Osteoblast (primary cell): ENCODE measurements at regions not wholly inside any gene's neighbourhood (a gene's known extent, or its start where the extent isn't known, plus 50 kb on each side); places are given as distances from the start of the nearest gene placed in this dataset.

Experiments
- DNase-seq: peaks from one replicate; pipeline ENCODE4 v3.0.0; 2011; ENCODE audit warnings: low spot score, mixed read lengths; ENCODE audit not compliant: insufficient read length; ENCODE audit errors: missing footprints
- H2AFZ ChIP-seq: 2 replicates; pipeline ENCODE4 v1.6.0; 2011; ENCODE audit warnings: mild to moderate bottlenecking, low read length
- H3K27ac ChIP-seq: 2 replicates; pipeline ENCODE4 v1.5.1; 2011; ENCODE audit warnings: mild to moderate bottlenecking, low read depth, low read length, moderate library complexity
- H3K27me3 ChIP-seq: 2 replicates; pipeline ENCODE4 v1.6.0; 2012; ENCODE audit warnings: mild to moderate bottlenecking, control low read depth, inconsistent platforms, low read length, moderate library complexity; ENCODE audit not compliant: insufficient read depth
- H3K36me3 ChIP-seq: 2 replicates; pipeline ENCODE4 v1.5.1; 2011; ENCODE audit warnings: mild to moderate bottlenecking, low read length, control low read depth, moderate library complexity; ENCODE audit not compliant: insufficient read depth
- H3K4me1 ChIP-seq: 2 replicates; pipeline ENCODE4 v1.5.1; 2011; ENCODE audit warnings: mild to moderate bottlenecking, low read length, control low read depth, moderate library complexity; ENCODE audit not compliant: insufficient read depth
- H3K4me2 ChIP-seq: 2 replicates; pipeline ENCODE4 v1.6.0; 2011; ENCODE audit warnings: mild to moderate bottlenecking, low read length; ENCODE audit not compliant: insufficient read depth
- H3K4me3 ChIP-seq: fragments of 200-600 bp; sonication (generic); 3 replicates; pipeline ENCODE4 v1.5.1; 2012; ENCODE audit warnings: mild to moderate bottlenecking, low read length, inconsistent platforms; ENCODE audit not compliant: insufficient read depth
- H3K79me2 ChIP-seq: 2 replicates; pipeline ENCODE4 v1.6.0; 2012; ENCODE audit warnings: mild to moderate bottlenecking, low read length, control low read depth, inconsistent platforms; ENCODE audit not compliant: insufficient read depth
- H3K9me3 ChIP-seq: 2 replicates; pipeline ENCODE4 v1.5.1; 2011; ENCODE audit warnings: low read depth, low read length, control low read depth
- H4K20me1 ChIP-seq: 2 replicates; pipeline ENCODE4 v1.6.0; 2012; ENCODE audit warnings: mild to moderate bottlenecking, low read length, control low read depth; ENCODE audit not compliant: insufficient read depth
- CTCF ChIP-seq: IDR thresholded peaks from 2 replicates; pipeline ENCODE4 v1.5.1; 2011; ENCODE audit warnings: mild to moderate bottlenecking, low read depth, low read length, moderate library complexity; ENCODE audit errors: extremely low read depth

GRCh38 chr4:23707652-23708026 is 182.2 kb downstream of the PPARGC1A start:
- Histone ChIP-seq H2AFZ (no peak overlapping the region), H4K20me1 (no peaks in the 10 kb centered on the region), H3K27me3 (no peaks in the 10 kb centered on the region), H3K36me3 (no peaks in the 10 kb centered on the region), H3K4me3 (no peak overlapping the region), H3K4me1 (no peaks in the 10 kb centered on the region), H3K27ac (no peak overlapping the region), H3K9me3 (no peaks in the 10 kb centered on the region), H3K79me2 (no peaks in the 10 kb centered on the region), H3K4me2 (no peak overlapping the region)
- DNase-seq, result peak; percentile 50
- no peak for TF ChIP-seq CTCF

- Histone ChIP-seq H3K79me2 (no peaks in the 10 kb centered on the region), H4K20me1 (no peaks in the 10 kb centered on the region), H3K4me2 (no peak overlapping the region), H3K4me1 (no peaks in the 10 kb centered on the region), H3K27ac (no peak overlapping the region), H3K4me3 (no peak overlapping the region), H3K27me3 (no peaks in the 10 kb centered on the region), H2AFZ (no peak overlapping the region), H3K36me3 (no peaks in the 10 kb centered on the region), H3K9me3 (no peaks in the 10 kb centered on the region)
- no peak for TF ChIP-seq CTCF
- no peak for DNase-seq
Measured at GRCh38 chr4:23706972-23707651, 182.7 kb downstream of the PPARGC1A start.

- no peaks in the 10 kb centered on the region for H3K36me3 ChIP-seq
- no peaks in the 10 kb centered on the region for H3K79me2 ChIP-seq
- no peak for DNase-seq
- no peaks in the 10 kb centered on the region for H3K27me3 ChIP-seq
- H4K20me1 ChIP-seq, result no peaks in the 10 kb centered on the region
- no peak overlapping the region for H3K27ac ChIP-seq
- TF ChIP-seq CTCF, result no peak
- H2AFZ ChIP-seq, result no peak overlapping the region
- no peak overlapping the region for H3K4me3 ChIP-seq
- no peaks in the 10 kb centered on the region for H3K4me1 ChIP-seq
- no peaks in the 10 kb centered on the region for H3K9me3 ChIP-seq
- H3K4me2 ChIP-seq, result no peak overlapping the region
Measured at GRCh38 chr4:23700197-23700596, 189.7 kb downstream of the PPARGC1A start.

GRCh38 chr4:23697722-23698121 is 192.1 kb downstream of the PPARGC1A start:
- H3K9me3 ChIP-seq, result no peaks in the 10 kb centered on the region
- H2AFZ ChIP-seq, result no peak overlapping the region
- no peak overlapping the region for H3K4me3 ChIP-seq
- TF ChIP-seq CTCF, result no peak
- H4K20me1 ChIP-seq, result no peaks in the 10 kb centered on the region
- no peaks in the 10 kb centered on the region for H3K79me2 ChIP-seq
- DNase-seq, result no peak
- H3K36me3 ChIP-seq, result no peaks in the 10 kb centered on the region
- no peak overlapping the region for H3K4me2 ChIP-seq
- H3K4me1 ChIP-seq, result no peaks in the 10 kb centered on the region
- no peaks in the 10 kb centered on the region for H3K27me3 ChIP-seq
- no peak overlapping the region for H3K27ac ChIP-seq
